ENCODE measurements at regions not wholly inside any gene's neighbourhood (a gene's known extent, or its start where the extent isn't known, plus 50 kb on each side); places are given as distances from the start of the nearest gene placed in this dataset.
"Not testable (repeated sequence)": the region's sequence is repeated elsewhere in the genome, so short reads cannot be mapped to it uniquely, and the experiment has no call there.

DNA sequence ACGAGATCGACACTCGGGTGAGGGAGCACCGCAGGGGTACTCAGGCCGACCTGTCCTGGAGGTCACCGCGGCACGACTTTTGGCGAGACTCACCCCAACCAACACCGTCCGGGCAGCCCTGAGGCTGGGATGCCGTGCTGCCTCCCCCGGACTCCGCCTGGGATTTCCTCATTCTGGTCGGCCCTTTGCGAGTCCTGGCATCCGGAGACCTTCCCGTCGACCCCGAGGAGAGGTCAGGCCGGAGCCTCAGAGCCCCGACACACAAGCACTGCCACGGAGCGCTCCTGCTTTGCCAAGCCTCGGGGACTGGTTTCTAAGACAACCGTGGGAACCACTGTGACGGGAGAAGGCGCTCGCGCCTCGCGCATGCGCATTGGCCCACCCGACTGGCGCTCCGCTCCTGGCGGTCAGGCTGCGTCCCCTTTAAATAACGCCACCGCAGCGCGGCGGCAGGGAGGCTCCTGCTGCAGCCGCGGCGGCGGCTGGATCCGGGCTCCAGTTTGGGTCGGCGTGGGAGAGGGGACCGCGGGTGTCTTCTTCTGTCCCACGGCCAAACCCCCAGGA is 166.4 kb upstream of the ZNF337 start:
- peak; percentile 34 for DNase-seq

DNA sequence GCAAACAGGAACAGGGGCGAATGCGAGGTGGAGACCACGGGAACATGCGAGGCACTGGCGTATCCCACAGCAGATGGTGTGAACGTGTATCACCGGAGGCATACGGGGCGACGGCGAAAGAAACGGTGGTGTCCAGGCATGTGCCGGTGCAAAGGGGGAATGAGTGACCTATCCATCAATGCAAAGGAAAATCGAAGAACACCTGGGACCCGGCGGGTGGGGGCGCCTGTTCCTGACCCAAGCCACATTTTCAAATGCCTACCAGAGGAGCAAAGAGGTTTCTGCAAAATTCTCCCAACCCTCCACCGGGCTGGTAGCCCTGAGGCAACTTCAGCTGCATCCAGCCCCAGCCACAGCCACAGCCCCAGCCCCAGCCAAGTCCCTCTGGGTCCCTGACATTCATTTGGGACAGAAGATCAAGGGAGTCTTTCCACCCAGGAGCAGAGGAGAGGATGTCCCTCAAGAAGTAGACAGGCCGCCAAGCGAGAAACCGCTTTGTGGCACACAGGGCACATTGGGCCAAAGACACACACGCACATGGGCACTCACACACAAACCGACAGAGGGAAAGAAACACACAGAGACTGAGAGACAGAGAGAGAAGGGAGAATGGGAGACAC is 164.0 kb upstream of the ZNF337 start:
- no peak for DNase-seq

DNA sequence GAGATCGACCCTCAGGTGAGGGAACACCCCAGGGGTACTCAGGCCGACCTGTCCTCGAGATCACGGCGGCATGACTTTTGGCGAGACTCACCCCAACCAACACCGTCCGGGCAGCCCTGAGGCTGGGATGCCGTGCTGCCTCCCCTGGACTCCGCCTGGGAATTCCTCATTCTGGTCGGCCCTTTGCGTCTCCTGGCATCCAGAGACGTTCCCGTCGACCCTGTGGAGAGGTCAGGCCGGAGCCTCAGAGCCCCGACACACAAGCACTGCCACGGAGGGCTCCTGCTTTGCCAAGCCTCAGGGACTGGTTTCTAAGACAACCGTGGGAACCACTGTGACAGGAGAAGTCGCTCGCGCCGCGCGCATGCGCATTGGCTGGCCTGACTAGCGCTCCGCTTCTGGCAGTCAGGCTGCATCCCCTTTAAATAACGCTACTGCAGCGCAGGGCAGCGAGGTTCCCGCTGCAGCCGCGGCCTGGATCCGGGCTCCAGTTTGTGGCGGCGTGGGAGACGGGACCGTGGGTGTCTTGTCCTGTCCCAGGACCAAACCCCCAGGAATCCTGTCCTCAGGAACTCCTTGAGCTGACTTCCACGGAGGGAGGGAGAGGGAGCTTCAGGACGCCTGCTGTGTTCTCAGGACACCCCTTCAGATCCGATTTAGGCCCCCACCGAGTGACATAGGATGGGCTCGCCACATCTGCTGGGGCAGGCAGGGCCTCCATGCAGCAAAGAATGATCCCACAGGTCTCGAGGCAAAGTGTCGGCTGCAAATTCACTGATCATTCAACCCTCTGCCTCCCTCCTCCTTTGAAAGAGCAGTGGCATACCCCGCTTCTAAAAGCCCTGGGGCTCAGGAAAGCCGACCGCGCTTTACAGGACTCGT is 163.2 kb upstream of the ZNF337 start:
- DNase-seq: no peak

DNA sequence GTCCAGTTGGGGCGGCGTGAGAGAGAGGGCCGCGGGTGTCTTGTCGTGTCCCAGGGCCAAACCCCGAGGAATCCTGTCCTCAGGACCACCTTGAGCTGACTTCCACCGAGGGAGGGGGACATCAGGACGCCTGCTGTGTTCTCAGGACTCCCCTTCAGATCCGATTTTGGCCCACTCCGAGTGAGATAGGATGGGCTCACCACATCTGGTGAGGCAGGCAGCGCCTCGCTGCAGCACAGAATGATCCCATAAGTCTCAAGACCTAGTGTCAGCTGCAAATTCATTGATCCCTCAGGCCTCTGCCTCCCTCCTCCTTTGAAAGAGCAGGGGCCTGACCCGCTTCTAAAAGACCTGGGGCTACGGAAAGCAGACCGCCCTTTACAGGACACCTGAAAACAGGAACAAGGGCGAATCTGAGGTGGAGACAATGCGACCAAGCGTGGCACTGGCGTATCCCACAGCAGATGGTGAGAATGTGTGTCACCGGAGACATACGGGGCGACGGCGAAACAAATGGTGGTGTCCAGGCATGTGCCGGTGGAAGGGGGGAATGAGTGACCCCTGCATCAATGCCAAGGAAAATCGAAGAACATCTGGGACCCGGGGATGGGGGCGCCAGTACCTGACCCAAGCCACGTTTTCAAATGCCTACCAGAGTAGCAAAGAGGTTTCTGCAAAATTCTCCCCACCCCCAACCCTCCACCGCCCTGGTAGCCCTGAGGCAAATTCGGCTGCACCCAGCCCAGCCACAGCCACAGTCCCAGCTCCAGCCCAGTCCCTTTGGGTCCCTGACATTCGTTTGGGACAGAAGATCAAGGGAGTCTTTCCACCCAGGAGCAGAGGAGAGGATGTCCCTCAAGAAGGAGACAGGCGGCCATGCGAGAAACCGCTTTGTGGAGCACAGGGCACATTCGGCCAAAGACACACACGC is 162.1 kb upstream of the ZNF337 start:
- DNase-seq: no peak

DNA sequence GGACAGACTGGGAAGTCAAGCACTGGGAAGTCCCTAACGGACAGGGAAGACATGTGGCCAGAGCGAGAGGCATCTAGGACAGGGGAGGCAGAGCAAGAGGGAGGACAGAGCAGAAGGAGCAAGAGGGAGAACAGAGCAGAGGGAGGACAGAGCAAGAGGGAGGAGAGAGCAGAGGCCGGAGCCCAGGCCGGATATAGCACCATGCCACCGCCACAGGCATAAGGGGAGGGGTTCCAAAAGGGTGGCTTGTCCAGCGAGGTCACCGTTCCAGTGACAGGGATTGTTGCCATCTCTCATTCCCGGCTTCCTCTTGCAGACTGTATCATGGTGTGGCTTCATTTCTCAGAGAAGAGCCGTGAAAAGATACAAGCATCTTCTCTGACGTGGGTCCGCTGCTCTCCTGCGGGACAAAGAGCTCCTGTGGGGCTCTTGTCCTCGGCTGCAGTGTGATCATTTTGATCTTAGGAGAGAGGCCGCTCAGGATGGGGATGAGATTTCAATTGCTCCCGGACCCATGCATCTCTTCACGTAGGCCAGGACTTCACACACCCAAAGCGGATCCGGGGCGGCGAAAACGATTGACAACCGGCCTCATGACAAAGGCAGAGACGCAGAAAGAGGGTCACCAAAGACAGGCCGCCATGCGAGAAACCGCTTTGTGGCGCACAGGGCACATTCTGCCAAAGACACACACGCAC is 160.6 kb upstream of the ZNF337 start:
- DNase-seq: not testable (repeated sequence)

DNA sequence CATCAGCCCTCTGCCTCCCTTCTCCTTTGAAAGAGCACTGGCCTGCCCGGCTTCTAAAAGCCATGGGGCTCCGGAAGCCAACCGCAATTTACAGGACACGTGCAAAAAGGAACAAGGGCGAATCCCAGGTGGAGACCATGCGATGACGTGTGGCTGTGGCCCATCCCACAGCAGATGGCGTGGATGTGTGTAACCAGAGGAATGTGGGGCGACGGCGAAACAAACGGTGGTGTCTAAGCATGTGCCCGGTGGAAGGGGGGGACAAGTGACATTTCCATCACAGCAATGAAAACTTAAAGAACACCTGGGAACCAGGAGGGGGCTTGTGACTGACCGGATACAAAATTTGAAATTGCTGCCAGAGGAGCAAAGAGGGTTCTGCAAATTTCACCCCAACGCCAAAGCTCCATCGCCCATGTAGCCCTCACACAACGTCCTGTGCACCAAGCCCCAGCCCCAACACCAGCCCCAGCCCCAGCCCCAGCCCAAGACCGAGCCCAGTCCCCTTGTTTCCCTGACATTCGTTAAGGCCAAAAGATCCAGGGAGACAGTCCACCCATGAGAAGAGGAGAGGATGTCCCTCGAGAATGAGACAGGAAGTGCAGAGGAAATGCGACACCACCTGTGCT is 159.7 kb upstream of the ZNF337 start:
- DNase-seq: no peak

DNA sequence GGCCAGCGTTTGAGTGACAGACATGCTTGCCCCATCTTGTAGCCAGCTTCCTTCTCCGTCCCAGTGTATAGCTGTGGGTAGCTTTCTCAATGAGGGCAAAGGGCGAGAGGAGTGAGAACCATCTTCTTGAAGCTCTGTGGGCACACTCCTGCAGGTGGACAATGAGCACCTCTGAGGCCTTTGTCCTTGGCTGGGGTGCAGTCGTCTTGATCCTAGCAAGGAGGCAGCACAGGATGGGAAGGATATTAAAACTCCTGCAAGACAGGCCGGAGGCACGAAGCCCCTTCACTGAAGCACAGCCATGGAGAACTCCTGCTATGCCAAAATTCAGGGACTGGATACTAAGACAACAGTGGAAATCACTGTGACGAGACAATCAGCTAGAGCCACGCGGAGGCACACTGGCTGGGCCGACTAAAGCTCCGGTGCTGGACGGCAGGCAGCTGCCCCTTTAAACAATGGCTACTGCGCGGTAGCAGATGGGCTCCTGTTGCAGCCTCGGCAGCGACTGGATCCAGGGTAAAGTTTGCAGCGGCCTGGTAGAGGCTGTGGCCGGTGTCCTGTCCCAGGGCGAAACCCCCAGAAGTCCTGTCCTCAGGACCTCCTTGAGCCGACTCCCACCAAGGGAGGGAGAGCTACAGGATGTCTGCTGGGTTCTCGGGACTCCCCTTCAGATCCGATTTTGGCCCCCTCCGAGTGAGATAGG is 159.0 kb upstream of the ZNF337 start:
- not testable (repeated sequence) for DNase-seq

DNA sequence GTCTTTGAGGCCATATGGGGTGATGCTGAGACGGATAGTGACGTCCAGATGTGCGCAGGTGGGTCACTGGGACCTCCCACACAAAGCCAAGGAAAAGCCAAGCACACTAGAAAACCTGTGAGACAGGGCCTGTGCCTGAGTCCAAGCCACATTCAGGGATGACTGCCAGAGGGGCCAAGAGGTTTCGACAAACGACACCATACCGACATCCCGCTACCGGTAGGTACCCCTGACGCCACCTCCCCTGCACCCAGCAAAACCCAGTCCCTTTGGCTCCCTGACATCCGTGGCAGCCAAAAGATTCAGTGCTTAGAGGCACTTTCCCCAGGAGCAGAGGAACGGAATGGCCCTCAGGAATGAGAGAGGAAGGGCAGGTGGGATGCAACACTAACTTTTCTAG is 158.0 kb upstream of the ZNF337 start:
- DNase-seq: not testable (repeated sequence)

DNA sequence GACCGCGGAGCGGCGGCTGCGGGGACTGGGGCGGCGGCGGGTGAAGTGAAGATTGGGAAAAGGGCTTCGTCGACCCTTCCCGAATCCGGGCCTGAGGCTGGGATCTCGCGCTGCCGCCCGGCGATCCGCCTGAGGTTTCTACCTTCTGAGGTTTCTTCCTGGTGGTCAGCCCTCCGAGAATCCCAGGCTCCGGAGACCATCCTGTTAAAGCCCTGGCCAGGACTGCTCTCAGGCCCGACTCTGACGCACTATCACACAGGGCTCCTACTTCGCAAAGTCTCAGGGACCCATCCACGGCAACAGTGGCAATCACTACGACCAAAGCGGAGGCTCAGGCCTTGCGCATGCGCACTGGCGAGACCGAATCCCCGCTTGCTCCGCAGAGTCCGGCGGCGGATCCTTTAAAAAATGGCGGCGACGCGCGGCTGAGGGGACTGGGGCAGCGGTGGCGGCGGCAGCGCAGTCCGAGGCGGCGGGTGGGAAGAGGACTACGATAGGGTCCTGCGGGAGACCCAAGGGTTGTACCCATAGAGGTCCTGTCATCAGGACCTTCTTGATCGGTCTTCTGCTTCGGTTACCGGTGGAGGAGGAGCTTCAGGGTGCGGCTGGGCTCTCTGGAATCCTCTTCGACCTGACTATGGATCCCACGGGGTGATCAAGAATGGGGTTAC is 157.2 kb upstream of the ZNF337 start:
- DNase-seq: not testable (repeated sequence)

DNA sequence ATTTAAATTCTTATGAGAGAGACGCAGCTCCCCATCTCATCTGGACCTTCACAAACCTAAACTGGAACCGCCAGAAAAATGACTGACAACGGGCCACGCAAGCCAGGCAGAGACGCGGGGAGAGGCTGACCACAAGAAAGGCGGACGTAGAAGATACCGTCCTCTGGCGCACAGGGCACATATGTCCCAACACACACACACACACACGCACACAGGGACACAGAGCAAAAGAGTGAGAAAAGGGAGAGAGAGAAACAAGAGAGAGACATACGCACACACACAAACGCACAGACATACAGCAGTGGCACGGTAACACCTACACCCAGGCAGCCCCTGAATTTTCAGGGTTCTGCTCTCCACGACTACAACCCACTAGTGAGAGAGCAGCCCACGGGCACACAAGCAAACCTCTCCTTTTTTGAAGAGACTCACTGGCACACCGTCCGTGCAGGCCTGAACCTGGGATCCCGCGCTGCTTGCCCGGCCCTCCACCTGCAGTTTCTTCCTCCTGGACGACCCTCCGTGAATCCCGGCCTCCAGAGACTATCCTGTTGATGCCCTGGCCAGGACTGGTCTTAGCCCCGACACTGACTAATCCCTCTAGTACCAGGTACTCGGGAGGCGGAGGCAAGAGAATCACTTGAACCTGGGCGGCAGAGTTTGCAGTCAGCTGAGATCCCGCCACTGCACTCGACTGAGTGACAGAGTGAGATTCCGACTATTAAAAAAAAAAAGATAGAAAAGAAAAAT is 156.5 kb upstream of the ZNF337 start:
- not testable (repeated sequence) for DNase-seq

DNA sequence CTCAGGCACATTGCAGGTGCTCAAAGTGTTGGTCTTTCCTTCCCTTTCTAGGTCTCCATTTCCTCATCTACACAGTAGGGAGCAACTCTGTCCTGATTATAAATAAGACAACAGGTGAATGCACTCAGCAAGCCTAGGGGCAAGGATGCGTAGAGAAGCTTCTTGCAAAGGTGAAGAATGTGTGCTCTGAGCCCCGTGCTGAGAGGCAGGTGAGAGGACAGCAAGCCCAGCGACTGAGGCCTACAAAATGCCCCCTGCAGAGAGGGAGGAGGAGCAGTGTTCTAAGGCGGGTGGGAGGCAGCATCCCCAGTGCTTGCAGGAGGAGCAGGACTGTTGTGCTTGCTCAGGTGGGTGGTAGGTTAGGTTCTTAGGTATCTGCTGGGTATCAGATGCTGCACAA is 153.5 kb upstream of the ZNF337 start:
- DNase-seq: not testable (repeated sequence)

DNA sequence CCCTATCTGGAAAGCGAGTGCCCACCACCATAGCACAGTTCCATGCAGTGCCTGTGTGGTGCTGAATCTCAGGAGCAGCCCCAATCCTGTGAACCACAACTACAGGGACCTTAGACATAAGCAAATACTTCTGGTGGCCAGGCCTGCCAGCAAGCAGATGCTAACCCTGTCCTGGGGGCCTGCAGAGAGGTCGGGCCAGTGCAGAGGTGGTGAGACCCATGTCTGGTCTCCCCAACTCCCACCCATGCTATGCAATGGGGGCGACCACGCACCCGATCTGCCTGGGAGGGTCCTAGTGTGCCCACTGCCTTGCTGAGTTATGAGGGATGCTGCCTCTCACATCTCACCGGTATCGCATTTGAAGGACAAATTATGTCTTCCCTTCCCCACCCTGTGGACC is 151.6 kb upstream of the ZNF337 start:
- no peak for DNase-seq

DNA sequence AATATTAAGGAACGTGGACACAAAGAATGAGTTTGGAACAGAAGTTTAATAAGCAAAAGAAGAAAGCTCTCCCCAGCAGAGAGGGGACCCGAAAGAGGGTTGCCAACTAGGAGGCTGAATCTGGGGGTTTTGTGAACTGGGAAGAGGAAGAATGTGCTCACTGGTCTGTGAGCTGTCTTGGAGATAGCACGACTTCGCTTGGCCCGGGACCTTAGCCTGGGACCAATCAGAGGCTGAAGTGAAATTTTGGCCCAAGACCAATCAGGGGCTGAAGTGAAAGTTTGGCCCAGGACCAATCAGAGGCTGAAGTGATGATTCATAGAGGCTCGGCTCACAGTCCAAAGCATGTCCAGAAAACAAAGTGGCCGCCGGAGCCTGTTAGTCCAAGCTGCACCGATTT is 148.0 kb upstream of the ZNF337 start:
- DNase-seq: not testable (repeated sequence)

DNA sequence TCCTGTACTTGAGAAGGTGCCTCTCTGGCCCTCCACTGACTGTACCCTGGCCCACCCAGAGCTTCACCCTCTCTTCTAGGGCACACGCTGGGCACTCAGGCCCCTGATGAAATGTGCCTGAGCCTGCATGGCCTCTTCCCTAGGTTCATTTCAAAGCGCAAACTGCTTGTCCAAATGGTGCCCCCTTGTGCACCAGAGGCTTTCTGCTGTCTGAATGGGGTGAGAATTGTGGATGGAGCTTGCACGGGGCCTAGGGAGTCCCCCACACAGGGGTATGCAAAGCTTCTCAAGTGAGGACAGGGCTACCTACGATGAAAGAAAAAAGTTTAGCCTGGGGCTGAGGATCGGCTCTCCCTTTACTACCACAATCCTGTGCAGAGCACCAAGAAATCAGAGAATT is 116.9 kb upstream of the ZNF337 start:
- DNase-seq: not testable (repeated sequence)

DNA sequence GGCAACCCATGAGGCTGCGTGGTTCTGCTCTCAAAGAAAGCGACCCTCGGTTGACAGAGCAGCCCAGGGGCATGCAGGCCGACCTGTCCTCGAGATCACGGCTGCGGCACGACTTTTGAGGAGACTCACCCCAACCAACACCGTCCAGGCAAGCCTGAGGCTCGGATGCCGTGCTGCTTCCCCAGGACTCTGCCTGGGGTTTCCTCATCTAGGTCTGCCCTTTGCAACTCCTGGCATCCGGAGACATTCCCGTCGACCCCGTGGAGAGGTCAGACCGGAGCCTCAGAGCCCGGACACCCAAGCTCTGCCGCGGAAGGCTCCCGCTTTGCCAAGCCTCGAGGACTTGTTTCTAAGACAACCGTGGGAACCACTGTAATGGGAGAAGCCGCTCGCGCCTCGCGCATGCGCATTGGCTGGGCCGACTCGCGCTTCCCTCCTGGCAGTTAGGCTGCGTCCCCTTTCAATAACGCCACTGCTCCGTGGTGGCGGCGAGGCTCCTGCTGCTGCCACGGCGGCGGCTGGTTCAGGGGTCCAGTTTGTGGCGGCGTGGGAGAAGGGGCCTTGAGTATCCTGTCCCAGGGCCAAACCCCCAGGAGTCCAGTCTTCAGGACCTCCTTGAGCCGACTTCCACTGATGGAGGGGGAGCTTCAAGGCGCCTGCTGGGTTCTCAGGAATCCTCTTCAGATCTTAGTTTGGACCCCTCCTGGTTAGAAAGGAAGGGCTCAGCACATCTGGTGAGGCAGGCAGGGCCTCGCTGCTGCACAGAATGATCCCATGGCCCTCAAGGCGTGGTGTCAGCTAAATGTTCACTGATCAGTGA is 101.7 kb upstream of the ZNF337 start:
- not testable (repeated sequence) for DNase-seq

DNA sequence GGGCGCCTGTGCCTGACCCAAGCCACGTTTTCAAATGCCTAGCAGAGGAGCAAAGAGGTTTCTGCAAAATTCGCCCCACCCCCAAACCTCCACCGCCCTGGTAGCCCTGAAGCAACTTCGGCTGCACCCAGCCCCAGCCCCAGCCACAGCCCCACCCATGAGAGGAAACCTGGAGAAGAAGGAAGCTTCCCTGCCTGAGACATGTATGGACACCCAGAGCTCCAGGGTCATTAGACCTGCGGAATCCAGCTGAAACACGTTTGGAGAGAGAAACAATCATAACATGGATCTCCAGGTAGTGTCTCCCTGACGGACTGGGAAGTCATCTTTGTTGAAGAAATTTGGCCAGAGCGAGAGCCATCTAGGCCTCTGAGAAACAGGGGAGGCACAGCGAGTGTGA is 100.4 kb upstream of the ZNF337 start:
- DNase-seq: not testable (repeated sequence)

DNA sequence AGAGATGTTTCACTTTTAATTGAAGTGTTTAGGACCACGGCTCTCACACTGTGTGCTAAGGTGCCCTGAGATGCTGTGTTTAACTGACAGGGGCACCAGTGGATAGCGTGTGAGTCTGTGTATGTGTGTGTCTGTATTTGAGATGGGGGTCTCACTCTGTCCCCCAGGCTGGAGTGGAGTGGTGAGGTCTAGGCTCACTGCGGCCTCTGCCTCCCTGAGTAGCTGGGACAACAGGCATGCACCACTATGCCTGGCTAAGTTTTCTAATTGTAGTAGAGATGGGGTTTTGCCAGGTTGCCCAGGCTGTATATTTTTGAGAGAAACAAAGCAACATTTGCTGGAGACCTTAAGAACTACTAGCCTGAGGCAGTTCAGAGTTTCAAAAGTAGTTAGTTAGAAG is 80.6 kb upstream of the ZNF337 start:
- DNase-seq: not testable (repeated sequence)

DNA sequence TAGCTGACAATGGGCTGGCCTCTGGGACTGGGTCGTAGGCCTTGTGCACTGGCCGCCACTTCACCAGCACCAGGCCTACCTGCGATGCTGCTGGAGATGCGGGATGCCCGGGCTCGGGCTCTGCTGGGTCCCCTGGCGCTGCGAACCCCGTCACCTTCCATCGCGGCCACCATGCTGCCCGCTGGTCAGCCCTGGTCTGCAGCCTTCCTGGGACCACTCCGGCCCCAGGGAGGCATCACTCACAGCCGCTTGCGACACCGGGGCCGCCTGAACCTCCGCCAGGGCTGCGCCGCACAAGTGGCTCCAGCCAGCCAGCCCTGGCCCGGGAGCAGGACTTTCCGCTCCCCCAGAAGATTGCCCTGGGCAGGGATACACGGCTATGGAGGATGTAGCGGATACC is 78.1 kb upstream of the ZNF337 start:
- not testable (repeated sequence) for DNase-seq

DNA sequence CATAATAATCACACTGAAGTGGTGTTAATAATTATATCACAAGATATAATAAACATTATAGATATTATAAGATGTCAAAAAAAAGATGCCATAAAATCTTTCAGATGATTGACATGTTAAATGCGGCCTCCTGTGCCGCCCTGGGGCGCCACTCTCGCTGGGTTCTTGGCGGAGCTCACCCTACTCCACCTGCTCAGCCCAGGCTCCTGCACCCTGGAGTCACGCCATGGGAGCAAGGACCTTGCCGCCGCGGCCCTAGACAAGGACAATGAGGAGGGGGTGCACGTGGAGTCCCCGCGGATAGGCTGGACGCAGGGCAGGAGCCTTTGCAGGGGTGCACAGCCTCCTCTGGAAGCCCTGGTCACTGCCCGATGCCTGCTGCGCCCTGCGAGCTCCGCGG is 77.5 kb upstream of the ZNF337 start:
- not testable (repeated sequence) for DNase-seq
